ENCODE measurements at regions not wholly inside any gene's neighbourhood (a gene's known extent, or its start where the extent isn't known, plus 50 kb on each side); places are given as distances from the start of the nearest gene placed in this dataset.

DNA sequence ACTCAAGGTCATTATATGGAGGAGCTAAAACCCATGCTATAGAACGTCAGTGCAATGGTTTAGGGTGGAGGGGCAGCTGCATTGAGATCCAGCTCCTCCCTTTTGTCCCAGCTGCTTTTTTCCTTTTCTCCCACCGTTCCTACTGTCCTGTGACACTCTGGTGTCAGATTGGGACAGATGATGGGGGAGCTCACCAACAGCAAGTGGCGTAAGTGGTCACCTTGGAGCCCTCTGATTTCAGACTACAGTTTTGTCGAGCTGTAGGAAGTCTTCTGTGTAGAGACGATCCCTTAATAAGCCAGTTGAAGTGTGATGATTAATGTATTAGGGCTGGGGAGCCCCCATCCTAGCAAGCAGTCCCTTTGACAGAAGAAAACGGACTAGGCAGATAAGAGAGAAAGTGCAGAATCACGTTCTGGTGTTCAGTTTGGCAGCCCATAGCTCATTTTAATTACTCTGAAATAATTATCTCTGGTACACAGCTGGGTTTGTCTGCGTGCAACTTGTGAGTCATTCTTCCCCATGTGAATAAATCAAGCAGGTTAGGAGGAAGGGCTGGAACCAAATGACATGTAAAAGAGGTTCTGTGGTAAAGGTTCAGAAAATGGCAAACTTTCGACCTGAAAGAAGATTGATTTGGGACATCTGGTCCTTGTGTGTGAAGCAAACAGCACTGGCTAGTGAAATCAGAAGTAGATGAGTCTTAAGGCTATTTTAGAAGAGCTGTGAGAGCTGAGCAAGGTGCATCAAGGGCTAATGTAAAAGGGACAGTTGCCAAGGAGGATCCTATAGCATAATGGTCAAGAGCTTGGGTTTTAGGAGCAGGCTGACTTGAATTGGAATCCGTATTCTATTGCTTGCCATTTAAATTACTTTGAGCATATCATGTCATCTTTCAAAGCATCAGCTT lies 241.4 kb downstream of the EDEM1 start:
- no peak for DNase-seq
- Mint-ChIP-seq H3K27me3 (ENCODE audit: low read depth in 2 of 2) (peaks cover 0 to 5% of the 10 kb centered on the region in 2 donors), H3K36me3 (no peaks in the 10 kb centered on the region), H3K4me3 (no peak overlapping the region), H3K4me1 (peaks cover 0 to 8% of the 10 kb centered on the region in 2 donors), H3K9me3 (no peaks in the 10 kb centered on the region), H3K27ac (no peak overlapping the region)
- intact Hi-C loops (cut with micrococcal nuclease), result no loop called here
- ATAC-seq, result no peak
- no peak for TF ChIP-seq CTCF (IDR thresholded peaks at IDR 0.05)
- Histone ChIP-seq H3K36me3 (ENCODE audit: control insufficient read depth, insufficient read depth, low read length) (no peaks in the 10 kb centered on the region), H3K27me3 (ENCODE audit: control insufficient read depth, insufficient read depth, low read length) (no peaks in the 10 kb centered on the region), H3K27ac (ENCODE audit: low read length) (no peak overlapping the region), H3K4me1 (ENCODE audit: control insufficient read depth, insufficient read depth, low read length) (peaks cover 2% of the 10 kb centered on the region), H3K4me3 (ENCODE audit: low read length) (no peak overlapping the region), H3K9me3 (ENCODE audit: control insufficient read depth, insufficient read depth, low read length) (no peaks in the 10 kb centered on the region)
- 11% methylated on average over 8 of the region's 10 CpGs for WGBS (ENCODE audit: insufficient coverage)

GRCh38 chr3:5429517-5429890 lies 242.0 kb downstream of the EDEM1 start:
- H3K36me3 ChIP-seq (ENCODE audit: control insufficient read depth, insufficient read depth, low read length), result no peaks in the 10 kb centered on the region
- Mint-ChIP-seq H3K27me3 (ENCODE audit: low read depth in 2 of 2) (peaks cover 0 to 5% of the 10 kb centered on the region in 2 donors), H3K4me1 (peaks cover 0 to 8% of the 10 kb centered on the region in 2 donors), H3K4me3 (no peak overlapping the region), H3K27ac (no peak overlapping the region), H3K36me3 (no peaks in the 10 kb centered on the region), H3K9me3 (no peaks in the 10 kb centered on the region)
- no peaks in the 10 kb centered on the region for H3K27me3 ChIP-seq (ENCODE audit: control insufficient read depth, insufficient read depth, low read length)
- no peak overlapping the region for H3K27ac ChIP-seq (ENCODE audit: low read length)
- intact Hi-C loops (cut with micrococcal nuclease), result no loop called here
- H3K4me1 ChIP-seq (ENCODE audit: control insufficient read depth, insufficient read depth, low read length), result peaks cover 2% of the 10 kb centered on the region
- no peak for DNase-seq
- no peak overlapping the region for H3K4me3 ChIP-seq (ENCODE audit: low read length)
- no peak for ATAC-seq
- H3K9me3 ChIP-seq (ENCODE audit: control insufficient read depth, insufficient read depth, low read length), result no peaks in the 10 kb centered on the region
- TF ChIP-seq CTCF (IDR thresholded peaks at IDR 0.05), result no peak

DNA sequence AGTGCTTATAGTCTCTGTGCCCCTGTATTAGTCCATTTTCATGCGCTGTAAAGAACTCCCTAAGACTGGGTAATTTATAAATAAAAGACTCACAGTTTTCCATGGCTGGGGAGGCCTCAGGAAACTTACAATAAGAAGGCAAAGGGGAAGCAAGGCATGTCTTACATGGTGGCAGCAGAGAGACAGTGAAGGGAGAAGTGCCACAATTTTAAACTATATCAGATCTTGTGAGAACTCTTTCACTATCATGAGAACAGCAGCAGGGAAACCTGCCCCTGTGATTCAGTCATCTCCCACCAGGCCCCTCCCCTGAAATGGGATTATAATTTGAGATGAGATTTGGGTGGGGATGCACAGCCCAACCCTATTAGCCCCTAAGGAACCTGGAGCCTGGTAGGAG lies 243.2 kb downstream of the EDEM1 start:
- TF ChIP-seq CTCF (IDR thresholded peaks at IDR 0.05), result no peak
- no peaks in the 10 kb centered on the region for H3K36me3 Mint-ChIP-seq
- intact Hi-C loops (cut with micrococcal nuclease), result no loop called here
- H3K9me3 ChIP-seq (ENCODE audit: control insufficient read depth, insufficient read depth, low read length), result no peaks in the 10 kb centered on the region
- H3K27me3 Mint-ChIP-seq (ENCODE audit: low read depth in 2 of 2), result peaks cover 0 to 5% of the 10 kb centered on the region in 2 donors
- peaks cover 0 to 8% of the 10 kb centered on the region in 2 donors for H3K4me1 Mint-ChIP-seq
- ATAC-seq (no peak), DNase-seq (no peak)
- H3K4me3 ChIP-seq (ENCODE audit: low read length), result no peak overlapping the region
- no peak overlapping the region for H3K27ac Mint-ChIP-seq
- no peaks in the 10 kb centered on the region for H3K9me3 Mint-ChIP-seq
- no peaks in the 10 kb centered on the region for H3K27me3 ChIP-seq (ENCODE audit: control insufficient read depth, insufficient read depth, low read length)
- H3K27ac ChIP-seq (ENCODE audit: low read length), result no peak overlapping the region
- H3K4me3 Mint-ChIP-seq, result no peak overlapping the region
- WGBS (ENCODE audit: insufficient coverage), result 80% methylated on average over 1 of the region's 1 CpG
- H3K36me3 ChIP-seq (ENCODE audit: control insufficient read depth, insufficient read depth, low read length), result no peaks in the 10 kb centered on the region
- H3K4me1 ChIP-seq (ENCODE audit: control insufficient read depth, insufficient read depth, low read length), result peaks cover 2% of the 10 kb centered on the region

GRCh38 chr3:5431146-5431545 lies 243.6 kb downstream of the EDEM1 start:
- Histone ChIP-seq H3K36me3 (ENCODE audit: control insufficient read depth, insufficient read depth, low read length) (no peaks in the 10 kb centered on the region), H3K27ac (ENCODE audit: low read length) (no peak overlapping the region), H3K9me3 (ENCODE audit: control insufficient read depth, insufficient read depth, low read length) (no peaks in the 10 kb centered on the region), H3K4me3 (ENCODE audit: low read length) (no peak overlapping the region), H3K4me1 (ENCODE audit: control insufficient read depth, insufficient read depth, low read length) (peaks cover 2% of the 10 kb centered on the region), H3K27me3 (ENCODE audit: control insufficient read depth, insufficient read depth, low read length) (no peaks in the 10 kb centered on the region)
- Mint-ChIP-seq H3K4me1 (peaks cover 0 to 4% of the 10 kb centered on the region in 2 donors), H3K36me3 (no peaks in the 10 kb centered on the region), H3K9me3 (no peaks in the 10 kb centered on the region), H3K27ac (no peak overlapping the region), H3K4me3 (no peak overlapping the region), H3K27me3 (ENCODE audit: low read depth in 2 of 2) (peaks cover 0 to 3% of the 10 kb centered on the region in 2 donors)
- no peak for ATAC-seq
- DNase-seq, result no peak
- no peak for TF ChIP-seq CTCF (IDR thresholded peaks at IDR 0.05)
- intact Hi-C loops (cut with micrococcal nuclease), result no loop called here
- whole genome bisulfite sequencing (ENCODE audit: insufficient coverage), result 81% methylated on average over 4 of the region's 4 CpGs

Measured in natural killer cell (primary cell).